Hepatocyte (in vitro differentiated cells): ENCODE measurements at regions not wholly inside any gene's neighbourhood (a gene's known extent, or its start where the extent isn't known, plus 50 kb on each side); places are given as distances from the start of the nearest gene placed in this dataset.

ENCODE experiments used
- CTCF ChIP-seq: fragments of 200-600 bp; sonication (generic); IDR thresholded peaks from 2 replicates; pipeline ENCODE4 v1.5.1; 2016; ENCODE audit warnings: antibody characterized with exemption, mild to moderate bottlenecking; ENCODE audit not compliant: poor library complexity
- EZH2phosphoT487 ChIP-seq: fragments of 200-600 bp; sonication (generic); IDR thresholded peaks from one replicate; pipeline ENCODE4 v1.6.1; 2018; ENCODE audit warnings: antibody characterized with exemption, mild to moderate bottlenecking, low read depth, moderate library complexity; ENCODE audit not compliant: unreplicated experiment, severe bottlenecking

GRCh38 chr2:16033032-16033293, 92.6 kb downstream of the MYCN start:
- no peak for TF ChIP-seq CTCF
- TF ChIP-seq EZH2phosphoT487, result no peak
